ENCODE measurements at regions not wholly inside any gene's neighbourhood (a gene's known extent, or its start where the extent isn't known, plus 50 kb on each side); places are given as distances from the start of the nearest gene placed in this dataset.

- no peak for TF ChIP-seq MAFK (IDR thresholded peaks at IDR 0.05; ENCODE audit: low read depth, low read length)
- no peak for TF ChIP-seq RAD21 (IDR thresholded peaks at IDR 0.05; ENCODE audit: low read length)
- no peak for TF ChIP-seq POLR2A (IDR thresholded peaks at IDR 0.05; ENCODE audit: low read depth, low read length)
- no peak for TF ChIP-seq CTCF (conservative IDR thresholded peaks at IDR 0.05; ENCODE audit: low read depth, low read length)
- TF ChIP-seq USF2 (IDR thresholded peaks at IDR 0.05; ENCODE audit: low read depth, low read length) = no peak
- TF ChIP-seq RFX5 (IDR thresholded peaks at IDR 0.05; ENCODE audit: low read depth, low read length) = no peak
- no peak for TF ChIP-seq MAZ (IDR thresholded peaks at IDR 0.05; ENCODE audit: borderline replicate concordance, low read depth, low read length)
These were observed 116.2 kb upstream of the KCNK2 start for GRCh38 chr1:214966346-214966745.

Data from IMR-90 (cell line).